Esophagus (tissue), 2 donors: ENCODE measurements at regions not wholly inside any gene's neighbourhood (a gene's known extent, or its start where the extent isn't known, plus 50 kb on each side); places are given as distances from the start of the nearest gene placed in this dataset.

Experiments used
- H3K27ac ChIP-seq, 2 donors: one replicate each; pipeline ENCODE4 v1.5.1; 2013; ENCODE audit warnings: low read depth in 2 of 2, mild to moderate bottlenecking in 2 of 2, inconsistent platforms in 1 of 2, low read length in 1 of 2, moderate library complexity in 1 of 2
- H3K27me3 ChIP-seq, 2 donors: one replicate each; pipeline ENCODE4 v1.6.1; 2013; ENCODE audit warnings: low read length in 2 of 2, control low read depth in 1 of 2, mild to moderate bottlenecking in 1 of 2; ENCODE audit not compliant: insufficient read depth in 2 of 2, control insufficient read depth in 1 of 2
- H3K36me3 ChIP-seq, 2 donors: one replicate each; pipeline ENCODE4 v1.6.1; 2013; ENCODE audit warnings: low read length in 1 of 2; ENCODE audit not compliant: control insufficient read depth in 2 of 2, insufficient read depth in 2 of 2
- H3K4me1 ChIP-seq, 2 donors: one replicate each; pipeline ENCODE4 v1.6.1; 2013; ENCODE audit warnings: low read length in 1 of 2; ENCODE audit not compliant: control insufficient read depth in 2 of 2, insufficient read depth in 2 of 2
- H3K4me3 ChIP-seq, 2 donors: one replicate each; pipeline ENCODE4 v1.5.1; 2013; ENCODE audit warnings: low read length in 2 of 2, mild to moderate bottlenecking in 2 of 2, low read depth in 1 of 2, moderate library complexity in 1 of 2
- H3K9me3 ChIP-seq, 2 donors: one replicate each; pipeline ENCODE4 v1.6.1; 2013; ENCODE audit warnings: mild to moderate bottlenecking in 2 of 2, low read depth in 1 of 2, low read length in 1 of 2, moderate library complexity in 1 of 2; ENCODE audit not compliant: control insufficient read depth in 2 of 2, insufficient read depth in 1 of 2
- whole genome bisulfite sequencing, 2 donors: extraction: QIAGEN DNeasy Blood & Tissue Kit; methylation state at CpG; one replicate each; pipeline ENCODE4 v1.1.7; 2013; 5-methylcytosine and 5-hydroxymethylcytosine counted together
- donor health status: healthy with polysubstance abuse.
- donor health status: Bipolar disorder and iron deficiency.

DNA sequence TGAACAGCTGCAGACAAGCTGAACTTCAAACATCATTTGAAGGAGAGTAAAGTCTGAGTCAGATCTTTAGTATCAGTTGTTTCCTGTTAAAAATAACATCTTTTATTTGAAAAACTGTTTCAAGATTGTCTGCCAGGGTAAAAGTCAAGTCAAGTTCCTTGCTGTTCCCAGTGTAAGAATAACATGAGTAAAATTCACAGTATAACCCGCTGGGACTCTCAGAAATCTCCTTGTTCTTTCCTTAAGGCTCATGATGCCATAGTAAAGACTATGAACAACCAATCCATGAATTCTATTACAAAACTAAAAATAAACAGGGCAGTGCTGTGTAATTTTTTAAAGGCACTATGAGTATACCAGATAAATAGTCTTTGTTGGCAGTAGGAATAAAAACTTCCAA is 112.9 kb downstream of the IRS2 start:
- Histone ChIP-seq H3K4me3 (no peak overlapping the region), H3K4me1 (no peaks in the 10 kb centered on the region), H3K9me3 (no peaks in the 10 kb centered on the region), H3K27me3 (no peaks in the 10 kb centered on the region), H3K36me3 (no peaks in the 10 kb centered on the region), H3K27ac (no peak overlapping the region)
- WGBS, 2 donors = 76 to 82% methylated on average over 1 of the region's 1 CpG

DNA sequence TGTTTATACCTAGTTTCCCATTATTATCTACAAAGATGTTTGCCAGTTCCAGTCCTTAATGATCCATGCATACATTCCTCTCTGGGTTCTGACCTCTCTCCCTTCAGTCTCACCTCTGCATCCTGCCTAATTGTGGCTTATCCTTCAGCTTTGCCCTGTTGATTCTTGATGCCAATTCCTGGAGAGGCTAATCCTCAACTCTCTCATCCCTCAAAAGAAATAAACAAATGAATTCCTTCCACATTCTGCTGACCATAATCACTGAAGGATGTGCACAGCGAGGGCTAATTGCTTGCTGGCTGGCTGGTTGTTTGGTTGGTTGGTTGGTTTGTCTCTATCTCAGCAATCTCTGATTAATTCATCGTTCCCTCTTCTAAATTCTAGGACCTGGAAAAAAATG is 113.8 kb downstream of the IRS2 start:
- H3K27ac ChIP-seq = no peak overlapping the region

GRCh38 chr13:109671919-109672318 is 114.5 kb downstream of the IRS2 start:
- Histone ChIP-seq H3K4me1 (no peaks in the 10 kb centered on the region), H3K27ac (no peak overlapping the region)
- 80 to 87% methylated on average over 4 of the region's 4 CpGs for WGBS, 2 donors

More for the DNA sequence above, 113.8 kb downstream of the IRS2 start:
- Histone ChIP-seq H3K9me3 (no peaks in the 10 kb centered on the region), H3K4me1 (no peaks in the 10 kb centered on the region), H3K4me3 (no peak overlapping the region), H3K36me3 (no peaks in the 10 kb centered on the region), H3K27me3 (no peaks in the 10 kb centered on the region)
- 64 to 69% methylated on average over 2 of the region's 2 CpGs for WGBS, 2 donors

GRCh38 chr13:109670776-109671175 is 115.6 kb downstream of the IRS2 start:
- H3K27me3 ChIP-seq = no peaks in the 10 kb centered on the region
- H3K9me3 ChIP-seq = no peaks in the 10 kb centered on the region
- peaks cover 0 to 2% of the 10 kb centered on the region in 2 donors for H3K4me1 ChIP-seq
- WGBS, 2 donors = 83 to 93% methylated on average over 5 of the region's 5 CpGs
- no peaks in the 10 kb centered on the region for H3K36me3 ChIP-seq
- no peak overlapping the region for H3K27ac ChIP-seq
- no peak overlapping the region for H3K4me3 ChIP-seq

More at GRCh38 chr13:109671919-109672318, 114.5 kb downstream of the IRS2 start:
- H3K4me3 ChIP-seq = no peak overlapping the region
- H3K36me3 ChIP-seq = no peaks in the 10 kb centered on the region
- no peaks in the 10 kb centered on the region for H3K27me3 ChIP-seq
- no peaks in the 10 kb centered on the region for H3K9me3 ChIP-seq

GRCh38 chr13:109669956-109670355 is 116.4 kb downstream of the IRS2 start:
- 81 to 87% methylated on average over 5 of the region's 5 CpGs for WGBS, 2 donors
- H3K27me3 ChIP-seq = no peaks in the 10 kb centered on the region
- H3K36me3 ChIP-seq = no peaks in the 10 kb centered on the region
- H3K27ac ChIP-seq = no peak overlapping the region
- H3K9me3 ChIP-seq = no peaks in the 10 kb centered on the region
- peaks cover 0 to 3% of the 10 kb centered on the region in 2 donors for H3K4me1 ChIP-seq
- no peak overlapping the region for H3K4me3 ChIP-seq

DNA sequence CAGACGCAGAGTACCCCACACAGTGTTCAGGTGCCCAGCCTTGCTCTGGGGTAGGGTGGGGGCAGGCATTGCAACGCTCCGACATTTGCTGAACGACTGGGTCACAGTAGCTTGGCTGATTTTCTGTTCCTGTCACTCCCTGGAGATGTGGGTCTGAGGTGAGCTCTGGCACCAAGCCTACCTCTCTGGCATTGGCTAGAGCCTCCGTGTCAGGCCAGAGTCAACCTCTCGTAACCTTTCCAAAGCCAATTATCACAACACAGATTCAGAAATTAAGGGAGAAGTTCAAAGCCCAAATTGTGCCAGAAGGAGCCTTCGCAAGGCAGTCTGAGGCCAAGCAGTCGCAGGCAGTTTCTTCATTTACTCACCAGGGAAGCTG is 117.2 kb downstream of the IRS2 start:
- Histone ChIP-seq H3K4me1 (peaks cover 0 to 3% of the 10 kb centered on the region in 2 donors), H3K27me3 (no peaks in the 10 kb centered on the region), H3K36me3 (no peaks in the 10 kb centered on the region), H3K9me3 (no peaks in the 10 kb centered on the region), H3K4me3 (no peak overlapping the region), H3K27ac (no peak overlapping the region)
- 69 to 72% methylated on average over 8 of the region's 8 CpGs for WGBS, 2 donors

GRCh38 chr13:109668433-109669233 is 117.8 kb downstream of the IRS2 start:
- no peaks in the 10 kb centered on the region for H3K27me3 ChIP-seq
- no peak overlapping the region for H3K4me3 ChIP-seq
- H3K36me3 ChIP-seq = no peaks in the 10 kb centered on the region
- no peaks in the 10 kb centered on the region for H3K9me3 ChIP-seq
- peaks cover 0 to 3% of the 10 kb centered on the region in 2 donors for H3K4me1 ChIP-seq
- WGBS, 2 donors = 78 to 85% methylated on average over 7 of the region's 7 CpGs
- no peak overlapping the region for H3K27ac ChIP-seq

DNA sequence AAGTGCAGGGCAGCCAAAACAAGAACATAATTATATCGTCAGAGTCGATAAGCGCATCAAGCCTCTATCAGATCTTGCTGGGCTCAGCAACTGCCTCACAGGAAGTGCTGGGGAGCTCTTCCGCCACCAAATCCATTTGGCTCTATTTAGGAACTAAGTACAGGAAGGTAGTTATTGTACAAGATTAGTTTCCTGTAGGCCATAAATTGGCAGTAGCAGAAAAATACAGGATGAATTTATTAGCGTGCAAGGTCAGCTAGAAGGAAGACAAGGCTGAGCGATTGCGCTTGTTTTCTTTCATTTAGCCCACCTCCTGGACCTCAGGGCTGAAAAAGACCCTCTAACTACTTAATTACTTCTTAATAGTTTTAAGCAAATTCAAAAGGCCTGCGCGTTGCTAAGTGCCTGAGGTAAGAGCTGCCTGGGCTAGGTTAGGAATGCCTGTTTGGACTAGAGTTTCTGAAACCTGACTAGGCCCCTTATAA is 118.5 kb downstream of the IRS2 start:
- H3K4me3 ChIP-seq = no peak overlapping the region
- H3K4me1 ChIP-seq = peaks cover 0 to 3% of the 10 kb centered on the region in 2 donors
- no peaks in the 10 kb centered on the region for H3K9me3 ChIP-seq
- H3K27ac ChIP-seq = no peak overlapping the region
- no peaks in the 10 kb centered on the region for H3K36me3 ChIP-seq
- no peaks in the 10 kb centered on the region for H3K27me3 ChIP-seq
- whole genome bisulfite sequencing, 2 donors = 61 to 71% methylated on average over 9 of the region's 9 CpGs

- Histone ChIP-seq H3K27me3 (no peaks in the 10 kb centered on the region), H3K27ac (no peak overlapping the region), H3K4me1 (peaks cover 0 to 3% of the 10 kb centered on the region in 2 donors), H3K9me3 (no peaks in the 10 kb centered on the region), H3K36me3 (no peaks in the 10 kb centered on the region), H3K4me3 (no peak overlapping the region)
- WGBS, 2 donors = 52 to 63% methylated on average over 13 of the region's 13 CpGs
Measured at GRCh38 chr13:109667056-109667455, 119.3 kb downstream of the IRS2 start.

GRCh38 chr13:109666656-109667055 is 119.7 kb downstream of the IRS2 start:
- Histone ChIP-seq H3K36me3 (no peaks in the 10 kb centered on the region), H3K27me3 (no peaks in the 10 kb centered on the region), H3K27ac (no peak overlapping the region), H3K9me3 (no peaks in the 10 kb centered on the region), H3K4me3 (no peak overlapping the region), H3K4me1 (peaks cover 0 to 3% of the 10 kb centered on the region in 2 donors)
- 70 to 73% methylated on average over 8 of the region's 8 CpGs for WGBS, 2 donors
